GM21576 (cell line): ENCODE measurements at regions not wholly inside any gene's neighbourhood (a gene's known extent, or its start where the extent isn't known, plus 50 kb on each side); places are given as distances from the start of the nearest gene placed in this dataset.
"Not testable (repeated sequence)": the region's sequence is repeated elsewhere in the genome, so short reads cannot be mapped to it uniquely, and the experiment has no call there.

ENCODE experiments used
- ATAC-seq: cut with Tn5 transposase; IDR thresholded peaks from one replicate; pipeline ENCODE4 v1.9.1; 2021; ENCODE audit warnings: mild to moderate bottlenecking, moderate library complexity; ENCODE audit not compliant: unreplicated experiment

DNA sequence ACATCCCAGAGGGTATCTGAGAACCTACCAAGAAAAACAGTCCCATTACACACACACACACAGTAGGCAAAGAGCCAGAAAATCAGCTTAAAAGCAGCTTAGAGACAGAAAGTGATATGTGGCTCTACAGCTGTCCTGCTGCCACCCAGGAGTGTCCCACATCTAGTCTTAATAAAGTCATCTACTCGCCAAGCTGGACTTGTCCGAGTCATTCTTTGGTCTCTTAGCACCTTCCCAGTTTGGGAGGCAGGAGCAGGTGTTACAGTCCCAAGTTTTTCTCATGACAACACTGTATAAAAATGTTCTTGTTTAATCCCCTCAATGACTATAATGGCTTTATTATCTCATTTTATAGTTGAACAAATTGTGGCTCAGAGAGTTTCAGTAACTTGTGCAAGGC, 252.5 kb upstream of the CASK start:
- ATAC-seq, result no peak

DNA sequence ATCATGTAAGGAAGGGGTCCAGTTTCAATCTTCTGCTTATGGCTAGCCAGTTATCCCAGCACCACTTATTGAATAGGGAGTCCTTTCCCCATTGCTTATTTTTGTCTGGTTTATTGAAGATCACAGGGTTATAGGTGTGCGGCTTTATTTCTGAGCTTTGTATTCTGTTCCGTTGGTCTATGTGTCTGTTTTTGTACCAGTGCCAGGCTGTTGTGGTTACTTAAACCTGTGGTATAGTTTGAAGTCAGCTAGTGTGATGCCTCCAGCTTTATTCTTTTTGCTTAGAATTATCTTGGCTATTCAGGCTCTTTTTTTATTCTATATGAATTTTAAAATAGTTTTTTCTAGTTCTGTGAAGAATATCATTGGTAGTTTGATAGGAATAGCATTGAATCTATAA, 234.6 kb upstream of the CASK start:
- not testable (repeated sequence) for ATAC-seq

DNA sequence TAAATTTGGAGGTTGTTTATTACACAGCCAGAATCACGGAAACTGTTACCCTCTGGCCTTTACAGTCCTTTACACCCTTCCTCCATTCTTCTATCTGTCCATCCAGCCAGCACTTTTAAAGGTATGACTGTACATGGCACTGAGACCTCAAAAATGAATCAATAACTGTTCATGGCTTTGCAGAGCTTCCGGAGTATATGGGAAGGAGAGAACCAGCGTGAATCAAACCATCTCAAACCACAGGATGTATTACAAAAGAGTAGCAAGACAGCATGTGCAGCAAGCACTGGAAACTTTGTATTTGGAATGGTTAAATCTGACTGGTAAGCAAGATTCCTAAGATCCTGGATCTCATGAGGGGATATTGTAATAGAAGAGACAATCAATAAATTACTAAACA, 228.5 kb upstream of the CASK start:
- ATAC-seq, result no peak

DNA sequence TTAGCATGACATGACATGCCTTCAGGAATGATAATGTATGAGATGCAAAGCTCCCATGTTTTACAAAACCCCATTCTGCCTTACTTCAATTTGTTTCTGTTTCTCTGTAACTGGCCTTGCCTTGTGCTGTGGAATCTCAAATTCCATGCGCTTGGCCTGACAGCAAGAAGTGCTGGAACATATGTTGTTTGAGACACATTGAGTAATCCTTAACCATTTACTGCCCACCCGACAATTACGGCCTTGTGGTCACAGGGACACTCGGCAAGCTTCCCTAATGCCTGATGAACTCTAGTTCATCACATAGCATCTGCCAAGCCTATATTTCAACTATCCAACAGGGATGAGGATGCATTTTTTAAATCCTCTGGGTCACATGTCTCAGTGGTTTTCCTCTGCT, 226.4 kb upstream of the CASK start:
- no peak for ATAC-seq

DNA sequence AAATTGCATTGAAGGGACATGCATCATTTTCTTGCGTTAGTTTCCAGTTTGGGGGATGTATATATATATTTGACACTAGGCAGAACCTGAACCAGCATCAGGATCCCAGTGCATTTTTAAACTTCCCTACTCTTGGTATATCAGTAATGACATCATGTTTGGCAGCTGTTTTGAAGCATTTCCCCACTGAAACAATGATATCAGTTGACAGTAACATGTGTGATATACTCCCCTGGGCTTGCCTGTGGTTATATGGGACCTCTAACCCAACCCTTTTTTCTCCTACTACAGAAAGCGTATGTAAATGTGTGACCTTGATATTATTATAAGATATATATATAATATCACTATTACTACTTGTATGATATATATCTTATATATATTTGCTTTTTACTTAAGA, 225.9 kb upstream of the CASK start:
- no peak for ATAC-seq

DNA sequence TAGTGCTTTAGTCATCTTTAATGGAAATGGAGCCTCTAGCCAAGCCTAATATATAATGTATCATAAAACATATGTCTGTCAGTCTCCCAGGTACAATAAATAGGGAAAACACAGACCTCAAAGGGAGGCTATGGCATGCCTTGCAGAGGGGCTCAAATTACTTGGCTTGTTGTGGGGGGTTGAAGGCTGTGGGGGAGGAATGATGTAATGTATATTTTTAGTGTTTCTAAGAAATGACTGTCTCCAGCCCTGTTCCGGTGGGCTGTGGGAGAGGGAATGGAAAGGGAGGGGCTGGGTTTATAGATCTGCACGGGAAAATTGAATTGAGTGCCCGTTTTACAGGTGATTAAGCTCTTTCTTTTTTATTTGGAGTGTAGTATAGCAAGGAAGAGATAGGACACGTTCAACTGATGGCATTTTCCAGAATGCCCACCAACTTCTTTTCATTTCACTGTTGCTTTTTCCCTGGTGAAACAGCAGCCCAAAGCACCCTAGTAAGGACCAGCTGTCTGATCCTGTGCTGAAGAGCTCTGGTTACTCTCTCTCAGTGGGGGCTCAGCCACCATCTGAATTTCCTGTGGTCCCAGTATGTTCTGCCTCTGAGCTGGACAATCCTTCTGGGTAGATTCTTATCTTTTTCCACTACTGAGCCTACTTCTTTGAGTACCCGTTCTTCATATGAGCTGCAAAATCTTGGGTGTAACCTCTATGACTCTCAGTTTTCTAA, 220.7 kb upstream of the CASK start:
- ATAC-seq, result no peak

DNA sequence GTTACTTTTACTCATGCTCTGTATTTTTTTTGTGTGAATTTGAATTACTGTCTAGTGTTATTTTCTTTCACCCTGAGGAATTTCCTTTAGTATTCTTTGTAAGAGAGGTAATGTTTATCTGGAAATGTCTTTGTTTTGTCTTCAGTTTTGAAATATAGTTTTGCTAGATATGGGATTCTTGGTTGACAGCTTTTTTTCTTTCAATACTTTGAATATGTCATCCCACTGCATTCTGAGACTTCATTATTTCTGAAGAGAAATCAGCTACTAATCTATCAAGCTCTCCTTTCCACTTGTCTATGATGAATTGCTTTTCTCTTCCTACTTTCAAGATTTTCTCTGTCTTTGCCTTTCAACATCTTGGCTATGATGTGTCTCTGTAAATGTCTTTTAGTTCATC, 217.0 kb upstream of the CASK start:
- ATAC-seq, result no peak

DNA sequence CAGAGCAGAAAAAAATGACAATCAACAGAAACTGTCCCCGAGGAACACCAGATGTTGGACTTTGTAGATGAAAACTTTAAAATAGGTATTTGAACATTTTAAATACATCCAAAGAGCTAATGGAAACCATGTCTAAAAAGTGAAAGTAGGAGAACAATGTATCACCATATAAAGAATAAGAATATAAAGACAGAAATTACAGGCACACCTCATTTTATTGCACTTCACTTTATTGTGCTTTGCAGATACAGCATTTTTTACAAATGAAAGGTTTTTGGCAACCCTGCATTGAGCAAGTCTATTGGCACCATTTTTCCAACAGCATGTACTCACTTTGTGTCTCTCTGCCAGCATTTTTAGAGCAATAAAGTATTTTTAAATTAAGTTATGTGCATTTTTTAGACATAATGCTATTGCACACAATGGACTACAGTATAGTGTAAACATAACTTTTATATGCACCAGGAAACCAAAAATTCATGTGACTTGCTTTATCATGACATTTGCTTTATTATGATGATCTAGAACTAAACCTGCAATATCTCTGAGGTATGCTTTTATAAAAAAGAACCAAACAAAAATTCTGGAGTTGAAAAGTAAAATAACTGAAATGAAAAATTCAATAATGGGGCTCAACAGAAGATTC, 212.4 kb upstream of the CASK start:
- ATAC-seq, result no peak

DNA sequence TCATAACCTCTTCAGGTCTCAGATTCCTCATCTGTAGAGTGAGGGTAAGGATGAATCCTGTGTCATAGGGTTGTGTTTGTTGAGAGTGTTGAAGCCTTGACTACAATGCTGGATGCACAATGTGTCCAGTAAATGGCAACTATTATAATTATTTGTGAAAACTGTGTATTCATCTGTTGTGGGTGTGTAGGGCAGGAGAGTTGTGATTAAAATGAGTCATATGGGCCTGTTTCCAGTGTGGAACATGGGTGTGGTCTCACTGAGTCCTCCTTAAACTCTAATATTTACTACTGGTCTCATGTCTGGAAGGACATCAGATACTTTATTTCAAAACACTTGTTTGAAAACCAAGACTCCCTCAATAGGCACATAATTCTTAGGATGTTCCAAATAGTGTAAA, 208.5 kb upstream of the CASK start:
- no peak for ATAC-seq

DNA sequence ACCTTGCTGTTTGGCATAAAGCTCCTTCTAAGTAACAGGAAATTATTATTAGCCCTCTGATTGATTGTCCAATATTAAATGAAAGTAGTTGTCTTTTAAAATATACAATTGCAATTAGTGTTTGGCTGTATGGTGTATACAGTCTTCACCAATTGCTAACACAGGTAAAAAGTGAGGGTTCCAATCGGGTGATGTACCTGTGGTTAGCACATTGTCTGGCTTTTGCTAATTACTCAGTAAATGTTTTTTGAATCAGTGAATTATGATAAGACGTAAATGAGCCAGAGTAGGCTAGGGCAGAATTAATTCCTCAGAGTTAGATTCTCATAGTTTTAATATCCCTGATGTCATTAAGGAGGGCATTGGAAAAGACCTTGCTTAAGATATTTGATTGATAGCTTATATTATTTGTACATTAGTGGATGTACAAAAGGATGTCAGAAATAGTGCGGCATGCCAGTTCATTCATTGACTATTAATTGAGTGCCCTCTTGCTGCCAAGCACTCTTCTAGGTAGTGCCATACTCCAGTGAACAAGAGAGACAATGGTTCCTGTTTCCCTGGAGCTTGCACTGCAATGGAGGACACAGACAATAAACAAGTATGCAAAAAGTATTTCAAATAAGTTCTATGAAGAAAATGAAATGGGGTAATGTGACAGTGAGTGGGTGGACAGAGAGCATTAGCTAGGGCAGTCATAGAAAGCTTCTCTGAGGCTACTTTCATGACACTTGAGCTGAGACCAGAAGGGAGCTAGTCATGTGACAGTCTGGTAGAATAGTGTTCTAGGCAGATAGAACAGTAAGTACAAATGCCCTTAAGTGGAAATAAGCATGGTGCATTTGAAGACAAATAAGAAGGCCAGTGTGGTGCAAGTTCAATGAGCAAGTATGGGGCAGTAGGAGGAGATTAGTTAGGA, 205.9 kb upstream of the CASK start:
- ATAC-seq, result no peak

DNA sequence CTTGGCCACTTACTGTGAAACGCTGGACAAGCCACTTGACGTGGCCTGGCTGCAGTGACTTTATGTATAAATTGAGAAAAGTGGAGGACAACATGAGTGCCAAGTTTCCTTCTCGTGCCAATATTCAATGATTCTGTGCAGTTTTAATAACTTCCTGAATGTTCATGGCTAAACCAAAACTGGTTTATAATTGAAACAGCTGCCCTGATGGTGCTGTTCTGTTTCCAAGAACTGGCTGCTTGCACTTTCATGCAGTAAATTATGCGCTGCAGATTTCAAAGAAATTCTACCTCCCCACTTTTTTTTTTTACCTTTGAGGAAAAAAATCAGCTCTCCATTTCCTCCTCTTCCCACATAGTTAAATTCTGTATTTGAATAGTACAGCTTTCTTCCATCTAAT, 205.2 kb upstream of the CASK start:
- ATAC-seq, result no peak

DNA sequence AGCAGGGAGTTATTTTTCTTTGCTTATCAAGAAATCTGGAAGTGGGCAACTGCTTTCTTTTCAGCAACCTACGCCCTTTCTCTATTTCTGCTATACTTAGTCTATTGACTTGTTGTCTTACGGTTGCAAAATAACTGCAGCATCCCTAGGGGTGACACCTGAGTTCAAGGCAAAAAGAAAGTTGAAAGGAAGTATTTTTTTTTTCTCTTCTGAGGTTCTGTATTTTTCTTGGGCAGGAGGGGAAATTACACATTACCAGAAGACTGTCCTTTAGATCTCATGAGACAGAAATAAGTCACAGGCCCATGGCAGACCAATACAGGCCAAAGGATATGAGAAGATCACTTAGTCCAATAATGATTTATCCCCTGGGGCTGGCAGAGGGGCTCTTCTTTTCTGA, 204.7 kb upstream of the CASK start:
- ATAC-seq, result peak; percentile 67

DNA sequence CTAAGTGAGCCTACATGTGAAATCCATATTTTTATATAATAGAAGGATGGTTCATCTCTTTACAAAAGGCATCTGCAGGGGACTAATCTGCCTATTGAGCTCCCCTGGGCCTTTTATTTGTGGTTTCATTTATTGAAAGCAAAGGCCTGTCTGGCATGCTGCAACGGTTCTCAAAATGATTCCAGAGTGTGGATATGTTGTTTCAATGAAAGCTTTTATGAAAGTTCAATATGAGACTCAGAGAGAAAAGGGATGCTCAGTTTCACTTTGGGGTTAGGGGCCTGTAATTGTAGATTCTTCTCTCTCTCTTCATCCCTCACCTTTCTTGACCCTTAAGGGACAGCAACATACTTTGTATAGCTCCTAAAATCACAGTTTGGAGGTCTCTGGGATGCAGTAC, 204.2 kb upstream of the CASK start:
- peak; percentile 25 for ATAC-seq

DNA sequence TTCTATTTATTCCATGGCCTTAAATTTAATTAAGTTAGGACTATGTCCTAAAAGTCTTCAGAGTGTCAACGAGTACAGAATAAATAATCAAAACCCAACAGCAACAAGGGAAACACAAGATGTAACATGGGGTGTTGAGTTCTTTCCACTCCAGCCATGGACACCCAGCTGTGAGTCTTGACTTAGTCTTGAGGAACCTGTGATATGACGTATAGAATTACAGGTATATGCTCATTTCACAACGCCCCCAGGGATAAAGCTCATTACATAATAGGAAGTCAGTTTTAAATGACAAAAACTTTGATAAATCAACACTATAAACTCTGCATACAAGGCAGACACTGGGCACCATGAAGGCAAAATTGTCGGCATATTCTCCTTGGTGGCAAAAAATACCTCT, 200.0 kb upstream of the CASK start:
- ATAC-seq, result no peak

DNA sequence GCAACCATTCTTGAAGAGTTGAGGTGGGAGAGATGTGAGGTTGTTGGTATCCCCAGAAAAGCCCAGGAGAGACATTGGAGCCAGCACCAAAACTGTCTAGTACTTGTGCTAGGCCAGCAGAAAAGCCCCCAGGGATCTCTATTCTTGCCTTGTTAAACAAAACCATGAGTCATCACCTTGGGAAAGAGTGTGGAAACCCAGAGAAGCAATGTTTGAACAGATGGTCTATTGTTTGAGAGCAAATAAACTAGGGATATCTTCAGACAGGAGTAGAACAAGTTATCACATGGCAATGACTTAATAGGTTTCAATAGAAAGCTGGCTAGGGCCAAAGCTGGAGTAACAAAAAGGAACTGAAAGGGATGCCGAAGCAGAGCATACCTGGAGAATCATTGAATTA, 195.7 kb upstream of the CASK start:
- no peak for ATAC-seq

DNA sequence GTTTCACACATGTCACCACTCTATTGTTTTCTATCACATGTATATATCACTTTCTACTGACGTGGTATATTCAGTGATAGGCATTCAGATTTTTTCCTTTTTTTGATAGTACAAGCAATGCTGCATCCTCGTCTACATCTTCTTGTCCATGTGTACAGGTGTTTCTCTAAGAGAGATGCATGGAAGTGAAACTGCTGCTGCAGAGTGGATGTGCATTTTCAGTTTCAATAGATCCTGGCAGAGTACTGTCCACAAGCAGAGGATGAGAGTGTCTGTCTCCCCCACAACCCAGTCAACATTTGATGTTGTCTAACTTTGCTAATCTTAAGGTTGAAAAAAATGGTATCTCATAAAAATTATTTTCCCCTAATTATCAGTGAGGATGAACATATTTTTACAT, 194.0 kb upstream of the CASK start:
- no peak for ATAC-seq

DNA sequence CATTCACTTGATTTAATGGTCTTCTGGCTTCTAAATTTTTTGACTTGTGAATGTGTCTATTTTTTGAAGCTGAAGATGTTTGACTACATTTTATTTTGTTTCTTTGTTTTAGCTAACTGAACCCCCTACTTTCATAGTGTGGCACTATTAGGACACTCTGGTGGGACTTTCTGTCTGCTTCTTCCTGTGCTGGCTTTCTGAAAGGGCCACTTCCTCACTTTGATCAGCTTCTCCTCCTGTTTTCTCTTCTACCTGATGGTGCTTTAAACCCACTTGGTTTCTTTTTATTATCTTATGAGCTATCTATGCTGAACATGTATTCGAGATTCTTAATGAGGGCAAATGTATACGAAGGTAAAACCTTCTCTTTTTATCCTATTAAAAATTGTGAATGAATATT, 186.1 kb upstream of the CASK start:
- no peak for ATAC-seq

DNA sequence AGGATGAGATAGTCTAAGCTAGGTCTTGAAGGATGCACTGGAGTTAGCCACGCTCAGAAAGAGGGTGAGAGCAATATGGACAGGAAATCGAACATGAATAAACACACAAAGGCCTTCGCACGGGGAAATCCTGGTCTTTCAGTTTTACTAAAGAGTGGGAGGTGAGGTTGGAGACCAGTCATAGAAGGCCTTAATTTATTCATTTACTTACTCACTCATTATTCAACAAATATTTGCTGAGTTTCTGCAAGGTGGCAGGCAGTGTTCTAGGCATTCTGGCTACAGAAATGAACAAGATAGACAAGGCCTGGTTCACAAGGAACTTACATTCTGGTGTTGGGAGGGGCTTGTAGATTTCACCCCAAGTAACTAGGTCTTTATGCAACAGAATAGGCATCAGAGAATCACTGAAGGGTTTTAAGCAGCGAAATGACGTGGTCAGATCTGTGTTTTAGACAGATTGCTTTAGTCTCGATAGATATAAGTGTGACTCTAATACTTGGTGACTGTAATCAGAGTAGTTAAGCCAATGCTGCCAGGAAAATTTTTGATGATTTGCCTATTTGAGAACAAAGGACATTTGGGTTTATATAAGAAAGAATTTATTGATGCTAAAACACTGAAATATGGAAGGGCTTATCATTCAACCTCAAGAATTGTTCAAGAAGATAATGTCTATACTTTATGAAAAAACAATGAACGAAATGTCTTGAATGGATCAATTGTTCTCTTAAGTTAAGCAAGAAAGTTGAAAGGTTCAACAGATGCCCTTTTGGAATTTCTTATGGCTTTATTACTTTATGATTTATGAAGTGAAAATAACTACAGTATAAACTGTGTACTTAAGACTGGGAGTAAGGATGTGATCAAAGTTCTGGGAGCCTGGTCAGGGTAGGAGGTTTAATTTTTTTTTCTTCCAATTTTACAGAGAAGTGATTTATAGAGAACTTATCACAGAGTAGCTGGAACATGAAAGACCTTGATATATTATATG, 184.4 kb upstream of the CASK start:
- ATAC-seq, result no peak

DNA sequence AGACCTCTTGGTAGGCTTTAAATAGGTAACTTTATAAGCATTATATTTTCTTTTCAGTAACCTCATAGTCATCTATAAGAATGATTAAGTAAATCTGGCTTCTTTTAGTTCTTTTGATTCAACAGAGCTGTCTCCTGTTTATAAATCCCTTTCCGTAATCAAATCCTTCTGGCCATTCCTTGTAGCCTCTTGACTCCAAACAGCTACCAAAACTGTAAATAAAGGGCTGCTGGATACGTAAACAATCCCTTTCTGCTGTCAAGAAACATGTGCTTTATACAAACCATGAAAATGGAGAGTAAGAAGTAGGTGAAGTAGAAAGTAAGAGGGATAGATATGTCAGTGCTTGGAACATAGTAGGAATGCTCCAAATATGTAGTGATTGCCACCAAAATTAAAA, 183.2 kb upstream of the CASK start:
- ATAC-seq, result no peak

DNA sequence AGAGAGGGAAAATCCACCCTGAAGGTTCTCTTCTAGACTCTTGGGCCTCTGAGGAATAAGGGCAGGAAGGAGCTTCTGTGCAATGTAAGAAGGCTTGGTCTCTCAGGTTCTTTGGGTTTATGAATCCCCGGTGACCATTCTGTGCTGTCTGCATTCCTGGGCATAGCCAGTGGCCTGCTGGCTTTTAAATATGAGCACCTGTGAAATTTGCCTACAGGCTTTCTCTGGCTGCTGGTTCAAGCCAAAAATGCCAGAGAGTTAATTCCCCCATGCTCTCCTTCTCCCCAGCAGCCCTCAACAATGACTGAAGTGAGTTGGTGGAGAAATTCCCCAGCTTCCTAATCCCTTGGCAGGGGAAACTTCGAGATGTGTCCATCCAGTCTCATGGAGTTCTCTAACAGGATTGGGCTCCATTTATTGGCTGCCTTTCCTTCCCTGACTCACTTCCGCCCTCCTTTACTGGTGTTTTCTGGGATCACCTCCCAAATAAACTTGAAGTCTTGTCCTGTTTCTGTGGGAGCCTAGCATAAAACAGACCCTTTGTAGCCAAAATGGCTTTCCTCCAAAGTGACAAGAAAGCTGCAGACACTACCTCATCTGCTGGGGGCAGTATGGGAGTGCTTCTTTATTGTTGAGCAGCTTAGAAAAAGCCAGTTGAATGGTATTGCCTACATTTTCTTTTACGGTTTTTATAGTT, 179.4 kb upstream of the CASK start:
- ATAC-seq, result no peak
